SU-DHL-6 (cell line): ENCODE measurements at regions not wholly inside any gene's neighbourhood (a gene's known extent, or its start where the extent isn't known, plus 50 kb on each side); places are given as distances from the start of the nearest gene placed in this dataset.

Experiments
- H2AFZ ChIP-seq: fragments of 200-600 bp; sonication (generic); 2 replicates; pipeline ENCODE4 v1.6.1; 2014; ENCODE audit warnings: low read depth, mild to moderate bottlenecking, moderate library complexity, mixed read lengths, antibody characterized with exemption, low read length; ENCODE audit not compliant: severe bottlenecking
- H3F3A ChIP-seq: fragments of 200-600 bp; shearing (Covaris generic); 2 replicates; pipeline ENCODE4 v1.6.0; 2016; ENCODE audit warnings: antibody characterized with exemption, mild to moderate bottlenecking; ENCODE audit not compliant: insufficient read depth
- H3K27ac ChIP-seq: fragments of 200-600 bp; sonication (generic); 2 replicates; pipeline ENCODE4 v1.5.1; 2016; ENCODE audit warnings: low read depth, mild to moderate bottlenecking, low read length, moderate library complexity, mixed read lengths
- H3K27me3 ChIP-seq: fragments of 200-600 bp; sonication (generic), shearing (Covaris generic); 2 replicates; pipeline ENCODE4 v1.6.0; 2014; ENCODE audit warnings: mild to moderate bottlenecking, low read length
- H3K36me3 ChIP-seq: fragments of 200-600 bp; sonication (generic); 2 replicates; pipeline ENCODE4 v1.6.1; 2014; ENCODE audit warnings: mild to moderate bottlenecking, low read length, mixed read lengths
- H3K4me2 ChIP-seq: fragments of 300-600, 200-600 bp; shearing (Covaris generic), sonication (generic); 2 replicates; pipeline ENCODE4 v1.6.0; 2014; ENCODE audit warnings: low read length, low read depth, mild to moderate bottlenecking; ENCODE audit not compliant: poor library complexity, severe bottlenecking
- H3K4me3 ChIP-seq: fragments of 200-600 bp; sonication (generic); 2 replicates; pipeline ENCODE4 v1.5.1; 2014; ENCODE audit warnings: antibody characterized with exemption, low read length, mild to moderate bottlenecking, mixed read lengths; ENCODE audit not compliant: insufficient read depth, poor library complexity, severe bottlenecking
- H3K79me2 ChIP-seq: fragments of 200-600 bp; sonication (generic); 2 replicates; pipeline ENCODE4 v1.6.1; 2014; ENCODE audit warnings: mild to moderate bottlenecking, low read length, moderate library complexity; ENCODE audit not compliant: insufficient read depth
- H3K9ac ChIP-seq: fragments of 200-600 bp; sonication (generic); 2 replicates; pipeline ENCODE4 v1.7.0; 2014; ENCODE audit warnings: mild to moderate bottlenecking, low read length
- H3K9me2 ChIP-seq: fragments of 200-600 bp; sonication (generic); replicated peaks from 2 replicates; pipeline ENCODE4 v1.6.1; 2014; ENCODE audit warnings: low read length; ENCODE audit not compliant: insufficient read depth
- H3K9me3 ChIP-seq: fragments of 200-600 bp; sonication (generic); 2 replicates; pipeline ENCODE4 v1.6.1; 2014; ENCODE audit warnings: low read length, mixed read lengths; ENCODE audit not compliant: insufficient read depth
- H4K20me1 ChIP-seq: fragments of 200-600 bp; sonication (generic); 2 replicates; pipeline ENCODE4 v1.6.1; 2014; ENCODE audit warnings: low read depth, mild to moderate bottlenecking, antibody characterized with exemption, low read length, moderate library complexity, mixed read lengths
- CTCF ChIP-seq: fragments of 200-600 bp; sonication (generic); IDR thresholded peaks from one replicate; pipeline ENCODE4 v1.5.1; 2017; ENCODE audit warnings: antibody characterized with exemption, mild to moderate bottlenecking, low read length, moderate library complexity; ENCODE audit not compliant: insufficient read depth, poor library complexity, severe bottlenecking
- EZH2phosphoT487 ChIP-seq: fragments of 200-600 bp; sonication (generic), shearing (Covaris generic); conservative IDR thresholded peaks from 2 replicates; pipeline ENCODE4 v1.6.1; 2018; ENCODE audit warnings: mild to moderate bottlenecking, antibody characterized with exemption, low read length, moderate library complexity, mixed read lengths

DNA sequence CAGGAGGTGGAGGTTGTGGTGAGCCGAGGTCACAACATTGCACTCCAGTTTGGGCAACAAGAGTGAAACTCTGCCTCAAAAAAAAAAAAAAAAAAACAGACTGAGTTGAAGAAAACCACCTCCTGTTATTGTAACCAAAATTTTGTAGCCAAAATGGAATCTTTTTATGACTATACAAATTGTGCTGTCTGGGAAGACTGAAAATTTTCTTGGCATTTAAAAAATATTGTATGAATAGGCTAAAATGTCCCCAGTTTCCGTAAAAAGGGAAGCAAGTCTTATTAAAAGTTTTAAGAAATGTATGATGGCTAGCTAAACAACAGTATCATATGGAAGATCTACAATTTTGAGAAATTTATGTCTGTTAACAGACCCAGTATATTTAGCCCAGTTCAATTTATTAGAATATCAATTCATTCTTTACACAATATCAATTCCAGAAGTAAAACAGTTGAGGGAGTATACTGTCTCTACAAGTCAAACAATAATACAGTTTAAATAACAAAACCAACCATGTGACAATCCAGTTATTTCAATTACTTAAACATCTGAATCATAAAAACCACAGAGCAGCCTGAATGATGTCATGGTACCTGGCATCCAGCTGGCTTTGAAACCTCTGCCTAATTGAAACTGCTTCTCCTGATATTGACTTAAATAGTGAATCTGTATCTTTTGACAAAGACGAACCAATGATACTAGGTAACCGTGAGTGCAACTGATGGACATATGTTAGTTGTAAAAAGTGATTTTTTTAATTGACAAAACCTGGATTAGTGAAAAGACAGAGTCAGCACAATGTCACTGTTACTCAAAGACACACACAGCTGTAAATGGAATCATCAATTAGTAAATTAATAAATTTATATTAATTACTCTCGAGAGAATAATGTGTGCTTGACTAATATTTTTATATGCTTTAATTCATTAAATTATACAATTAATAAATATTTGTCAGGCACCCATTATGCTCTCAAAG, 166.6 kb upstream of the MARCKS start:
- Histone ChIP-seq H3K4me3 (no peak overlapping the region), H3K36me3 (no peaks in the 10 kb centered on the region), H3F3A (no peaks in the 10 kb centered on the region), H4K20me1 (no peaks in the 10 kb centered on the region), H3K27ac (no peak overlapping the region), H3K9ac (no peak overlapping the region), H3K27me3 (no peaks in the 10 kb centered on the region), H3K9me3 (no peaks in the 10 kb centered on the region), H2AFZ (no peak overlapping the region), H3K9me2 (no peaks in the 10 kb centered on the region), H3K79me2 (no peaks in the 10 kb centered on the region), H3K4me2 (no peak overlapping the region)
- TF ChIP-seq CTCF (no peak), EZH2phosphoT487 (no peak)

- H3K4me3 ChIP-seq: no peak overlapping the region
- no peaks in the 10 kb centered on the region for H3F3A ChIP-seq
- H3K9ac ChIP-seq: no peak overlapping the region
- no peaks in the 10 kb centered on the region for H3K79me2 ChIP-seq
- H2AFZ ChIP-seq: no peak overlapping the region
- no peak overlapping the region for H3K27ac ChIP-seq
- H3K4me2 ChIP-seq: no peak overlapping the region
- TF ChIP-seq CTCF: no peak
- no peak for TF ChIP-seq EZH2phosphoT487
- no peaks in the 10 kb centered on the region for H3K27me3 ChIP-seq
- H3K9me3 ChIP-seq: no peaks in the 10 kb centered on the region
- no peaks in the 10 kb centered on the region for H3K36me3 ChIP-seq
- H4K20me1 ChIP-seq: no peaks in the 10 kb centered on the region
- no peaks in the 10 kb centered on the region for H3K9me2 ChIP-seq
Measured at GRCh38 chr6:113691260-113691656, 165.9 kb upstream of the MARCKS start.

DNA sequence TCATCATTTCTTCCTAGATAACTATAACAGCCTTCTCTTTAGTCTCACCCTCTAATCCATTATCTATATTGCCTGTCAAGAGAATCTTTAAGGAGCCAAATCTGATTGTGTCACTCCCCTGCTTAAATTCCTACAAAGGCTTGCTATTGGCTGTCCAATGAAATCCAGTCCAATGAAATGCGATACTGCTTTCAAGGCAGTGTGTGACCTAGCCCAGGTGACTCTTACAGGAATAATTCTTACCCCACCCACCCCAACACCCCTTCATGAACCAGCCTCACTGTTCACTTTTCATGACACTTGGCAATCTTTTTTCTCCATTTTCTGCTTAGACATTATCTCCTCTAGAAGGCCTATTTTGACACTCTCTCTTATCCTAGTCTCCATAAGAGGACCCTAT, 163.3 kb upstream of the MARCKS start:
- no peak overlapping the region for H3K4me2 ChIP-seq
- no peak overlapping the region for H3K9ac ChIP-seq
- no peaks in the 10 kb centered on the region for H4K20me1 ChIP-seq
- H3K4me3 ChIP-seq: no peak overlapping the region
- no peaks in the 10 kb centered on the region for H3K79me2 ChIP-seq
- H3K9me3 ChIP-seq: no peaks in the 10 kb centered on the region
- no peak overlapping the region for H3K27ac ChIP-seq
- no peak for TF ChIP-seq EZH2phosphoT487
- TF ChIP-seq CTCF: no peak
- no peaks in the 10 kb centered on the region for H3K27me3 ChIP-seq
- no peaks in the 10 kb centered on the region for H3K36me3 ChIP-seq
- no peak overlapping the region for H2AFZ ChIP-seq
- no peaks in the 10 kb centered on the region for H3F3A ChIP-seq
- no peaks in the 10 kb centered on the region for H3K9me2 ChIP-seq
